Gastroesophageal sphincter (tissue), 4 donors: ENCODE measurements at regions not wholly inside any gene's neighbourhood (a gene's known extent, or its start where the extent isn't known, plus 50 kb on each side); places are given as distances from the start of the nearest gene placed in this dataset.
"Not testable (repeated sequence)": the region's sequence is repeated elsewhere in the genome, so short reads cannot be mapped to it uniquely, and the experiment has no call there.

Source experiments
- ATAC-seq: fragments of 150-250 bp; one replicate; pipeline ENCODE4 v1.9.1; 2016; ENCODE audit warnings: mild to moderate bottlenecking, moderate library complexity
- H3K27ac ChIP-seq, 4 donors: fragments of 200-600 bp; sonication (generic) in 3 of 4; 1 replicate in 3 of 4; 2 replicates in 1 of 4; pipeline ENCODE4 v1.5.1; 2016 to 2019
- H3K27me3 ChIP-seq: fragments of 200-600 bp; sonication (generic); one replicate; pipeline ENCODE4 v1.5.1; 2019
- H3K36me3 ChIP-seq, 2 donors: fragments of 200-600 bp; sonication (generic); one replicate each; pipeline ENCODE4 v1.5.1; 2019; ENCODE audit warnings: control low read depth in 1 of 2
- H3K4me1 ChIP-seq, 3 donors: fragments of 200-600 bp; sonication (generic); 1 replicate in 2 of 3; 2 replicates in 1 of 3; pipeline ENCODE4 v1.5.1; 2016 to 2019; ENCODE audit warnings: control low read depth in 2 of 3
- H3K4me3 ChIP-seq, 2 donors: fragments of 200-600 bp; sonication (generic); one replicate each; pipeline ENCODE4 v1.5.1; 2019; ENCODE audit warnings: mild to moderate bottlenecking in 1 of 2, moderate library complexity in 1 of 2
- H3K9me3 ChIP-seq, 3 donors: fragments of 200-600 bp; sonication (generic); one replicate each; pipeline ENCODE4 v1.5.1; 2017 to 2019; ENCODE audit warnings: control low read depth in 2 of 3
- CTCF ChIP-seq, 4 experiments: fragments of 200-600 bp in 2 of 4; fragments of 450-650 bp in 2 of 4; sonication (generic) in 1 of 4; IDR thresholded peaks; one replicate each; pipeline ENCODE4 v1.5.1; 2017 to 2019; ENCODE audit warnings: antibody characterized with exemption in 4 of 4, mild to moderate bottlenecking in 2 of 4, moderate library complexity in 2 of 4
- EP300 ChIP-seq: sonication (generic); formaldehyde crosslinking; IDR thresholded peaks from one replicate; pipeline ENCODE4 v1.6.1; 2017; ENCODE audit warnings: antibody characterized with exemption, mild to moderate bottlenecking
- POLR2A ChIP-seq, 2 donors: fragments of 450-650 bp; IDR thresholded peaks; one replicate each; pipeline ENCODE4 v1.6.1; 2017; ENCODE audit warnings: antibody characterized with exemption in 2 of 2, mild to moderate bottlenecking in 2 of 2, moderate library complexity in 1 of 2
- POLR2AphosphoS5 ChIP-seq: sonication (generic); formaldehyde crosslinking; IDR thresholded peaks from one replicate; pipeline ENCODE4 v1.6.1; 2017; ENCODE audit warnings: antibody characterized with exemption
- whole genome bisulfite sequencing, 2 donors: methylation state at CpG; one replicate each; pipeline ENCODE4 v1.1.5; 2018; ENCODE audit warnings: low coverage in 1 of 2; 5-methylcytosine and 5-hydroxymethylcytosine counted together

DNA sequence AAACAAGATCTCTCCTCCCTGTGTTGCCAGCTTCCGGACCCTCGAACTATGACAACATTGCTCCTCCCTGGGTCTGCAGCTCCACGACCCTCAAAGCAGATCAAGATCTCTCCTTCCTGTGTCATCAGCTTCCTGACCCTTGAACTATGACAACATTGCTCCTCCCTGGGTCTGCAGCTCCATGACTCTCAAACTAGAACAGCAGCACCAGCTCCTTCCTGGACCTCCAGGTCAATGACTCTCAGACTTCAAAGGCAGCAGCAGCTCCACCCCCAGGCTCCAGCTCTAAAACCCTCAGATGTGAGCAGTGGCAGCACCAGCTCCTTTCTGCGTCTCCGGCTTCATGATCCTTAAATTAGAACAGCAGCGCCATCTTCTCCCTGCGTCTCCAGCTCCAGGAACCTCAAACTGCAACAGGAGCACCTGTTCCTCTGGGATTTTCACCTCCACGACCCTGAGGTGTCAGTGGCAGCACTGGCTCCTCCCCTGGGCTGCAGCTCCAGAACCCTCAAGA is 341.0 kb upstream of the SULF2 start:
- ATAC-seq: no peak
- TF ChIP-seq EP300 (no peak), CTCF (IDR thresholded peaks at IDR 0.05) (no peak), POLR2A (IDR thresholded peaks at IDR 0.05) (no peak), POLR2AphosphoS5 (no peak)
- H3K27me3 ChIP-seq: no peaks in the 10 kb centered on the region
- H3K36me3 ChIP-seq: no peaks in the 10 kb centered on the region
- H3K27ac ChIP-seq: no peak overlapping the region
- H3K9me3 ChIP-seq: no peaks in the 10 kb centered on the region
- peaks cover 0 to 25% (median 0%) of the 10 kb centered on the region in 3 donors for H3K4me1 ChIP-seq
- WGBS, 2 donors: 72% methylated on average over 3 of the region's 8 CpGs; no CpG with 5 or more reads in 1 of the 2 donors
- H3K4me3 ChIP-seq: no peak overlapping the region

DNA sequence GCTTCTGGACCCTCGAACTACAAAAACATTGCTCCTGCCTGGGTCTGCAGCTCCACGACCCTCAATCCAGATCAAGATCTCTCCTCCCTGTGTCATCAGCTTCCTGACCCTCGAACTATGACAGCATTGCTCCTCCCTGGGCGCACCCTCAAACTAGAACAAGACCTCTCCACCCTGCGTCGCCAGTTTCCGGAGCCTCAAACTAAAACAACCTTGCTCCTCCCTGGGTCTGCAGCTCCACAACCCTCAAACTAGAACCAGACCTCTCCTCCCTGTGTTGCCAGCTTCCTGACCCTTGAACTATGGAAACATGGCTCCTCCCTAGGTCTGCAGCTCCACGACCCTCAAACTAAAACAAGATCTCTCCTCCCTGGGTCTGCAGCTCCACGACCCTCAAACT is 339.7 kb upstream of the SULF2 start:
- no peak for TF ChIP-seq POLR2A (IDR thresholded peaks at IDR 0.05)
- TF ChIP-seq POLR2AphosphoS5: no peak
- no peak for TF ChIP-seq EP300
- no peak for TF ChIP-seq CTCF (IDR thresholded peaks at IDR 0.05)
- no peaks in the 10 kb centered on the region for H3K36me3 ChIP-seq
- whole genome bisulfite sequencing, 2 donors: 76 to 100% methylated on average over 3 to 6 of the region's 9 CpGs
- no peaks in the 10 kb centered on the region for H3K9me3 ChIP-seq
- H3K27ac ChIP-seq: no peak overlapping the region
- ATAC-seq: no peak
- no peak overlapping the region for H3K4me3 ChIP-seq
- H3K4me1 ChIP-seq: peaks cover 0 to 24% (median 0%) of the 10 kb centered on the region in 3 donors
- H3K27me3 ChIP-seq: no peaks in the 10 kb centered on the region

GRCh38 chr20:48124181-48124782 is 339.0 kb upstream of the SULF2 start:
- H3K36me3 ChIP-seq: no peaks in the 10 kb centered on the region
- no peak overlapping the region for H3K4me3 ChIP-seq
- TF ChIP-seq POLR2AphosphoS5: no peak
- TF ChIP-seq CTCF (IDR thresholded peaks at IDR 0.05): no peak
- TF ChIP-seq EP300: no peak
- TF ChIP-seq POLR2A (IDR thresholded peaks at IDR 0.05): no peak
- WGBS, 2 donors: 85 to 95% methylated on average over 8 to 12 of the region's 14 CpGs
- no peaks in the 10 kb centered on the region for H3K27me3 ChIP-seq
- peaks cover 0 to 17% (median 0%) of the 10 kb centered on the region in 3 donors for H3K4me1 ChIP-seq
- no peaks in the 10 kb centered on the region for H3K9me3 ChIP-seq
- no peak for ATAC-seq
- H3K27ac ChIP-seq: no peak overlapping the region

GRCh38 chr20:48120120-48120519 is 334.8 kb upstream of the SULF2 start:
- H3K27ac ChIP-seq: no peak overlapping the region
- WGBS, 2 donors: 69 to 74% methylated on average over 8 of the region's 8 CpGs
- no peak for TF ChIP-seq CTCF (IDR thresholded peaks at IDR 0.05)
- TF ChIP-seq POLR2AphosphoS5: no peak
- no peak for TF ChIP-seq POLR2A (IDR thresholded peaks at IDR 0.05)
- TF ChIP-seq EP300: no peak
- no peaks in the 10 kb centered on the region for H3K27me3 ChIP-seq
- ATAC-seq: no peak
- H3K9me3 ChIP-seq: no peaks in the 10 kb centered on the region
- no peaks in the 10 kb centered on the region for H3K4me1 ChIP-seq
- no peaks in the 10 kb centered on the region for H3K36me3 ChIP-seq
- no peak overlapping the region for H3K4me3 ChIP-seq

- not testable (repeated sequence) for H3K9me3 ChIP-seq, H3K36me3 ChIP-seq, H3K27ac ChIP-seq, H3K4me1 ChIP-seq, H3K4me3 ChIP-seq, H3K27me3 ChIP-seq, ATAC-seq
- no CpG with 5 or more reads among the region's 5 CpGs for WGBS, 2 donors
These were observed 334.1 kb upstream of the SULF2 start for GRCh38 chr20:48119389-48119788.
